WTC11 (cell line): ENCODE measurements at regions not wholly inside any gene's neighbourhood (a gene's known extent, or its start where the extent isn't known, plus 50 kb on each side); places are given as distances from the start of the nearest gene placed in this dataset.

Source experiments
- ATAC-seq: fragments of 200-7000 bp; cut with Tn5 transposase; 2 replicates; pipeline ENCODE4 v1.10.0; 2021; ENCODE audit warnings: mild to moderate bottlenecking, moderate library complexity
- CTCF ChIA-PET: fragments of 300-600 bp; sonication (Branson Sonifier 250); formaldehyde crosslinking; loops from one replicate; lab custom pipeline; 2021; ENCODE audit warnings: antibody characterized with exemption; lab: Charles Lee
- POLR2A ChIA-PET: fragments of 350-600 bp; sonication (Branson Sonifier 250); formaldehyde crosslinking; loops from one replicate; lab custom pipeline; 2021; ENCODE audit warnings: antibody characterized with exemption; lab: Charles Lee
- DNase-seq: peaks from one replicate; pipeline ENCODE4 v3.0.0; 2021; ENCODE audit warnings: low spot score
- H3K27ac Mint-ChIP-seq: 2 replicates; pipeline ENCODE4 v1.8.0; 2021; ENCODE audit warnings: mixed read lengths
- H3K27me3 Mint-ChIP-seq: 2 replicates; pipeline ENCODE4 v1.8.0; 2021; ENCODE audit warnings: low read depth, mild to moderate bottlenecking, moderate library complexity, mixed read lengths
- H3K36me3 Mint-ChIP-seq: 2 replicates; pipeline ENCODE4 v1.8.0; 2021; ENCODE audit warnings: mixed read lengths
- H3K4me1 Mint-ChIP-seq: 2 replicates; pipeline ENCODE4 v1.8.0; 2022; ENCODE audit warnings: mixed read lengths
- H3K4me3 Mint-ChIP-seq: 2 replicates; pipeline ENCODE4 v1.8.0; 2021; ENCODE audit warnings: mild to moderate bottlenecking, moderate library complexity, mixed read lengths
- H3K9me3 Mint-ChIP-seq: 2 replicates; pipeline ENCODE4 v1.8.0; 2021; ENCODE audit warnings: mixed read lengths
- ARID4B ChIP-seq: sonication (generic); formaldehyde crosslinking; IDR thresholded peaks from 2 replicates; pipeline ENCODE4 v1.8.0; 2023; ENCODE audit warnings: missing genetic modification reagents, mild to moderate bottlenecking, borderline replicate concordance
- E2F1 ChIP-seq: sonication (generic); formaldehyde crosslinking; IDR thresholded peaks from 2 replicates; pipeline ENCODE4 v1.8.0; 2022; ENCODE audit warnings: mild to moderate bottlenecking, missing genetic modification reagents
- ESRRA ChIP-seq: sonication (generic); formaldehyde crosslinking; IDR thresholded peaks from 2 replicates; pipeline ENCODE4 v1.8.1; 2022; ENCODE audit warnings: mild to moderate bottlenecking, missing genetic modification reagents, borderline replicate concordance
- FOXP4 ChIP-seq: sonication (generic); formaldehyde crosslinking; IDR thresholded peaks from 2 replicates; pipeline ENCODE4 v1.8.0; 2022; ENCODE audit warnings: mild to moderate bottlenecking, missing genetic modification reagents
- MLX ChIP-seq: sonication (generic); formaldehyde crosslinking; IDR thresholded peaks from 2 replicates; pipeline ENCODE4 v1.8.1; 2023; ENCODE audit warnings: mild to moderate bottlenecking, missing genetic modification reagents, moderate library complexity
- NFATC4 ChIP-seq: fragments of 250-450 bp; sonication (Bioruptor Pico); IDR thresholded peaks from 2 replicates; pipeline ENCODE4 v1.9.0; 2021; ENCODE audit warnings: mild to moderate bottlenecking
- NFE2L1 ChIP-seq: sonication (generic); formaldehyde crosslinking; IDR thresholded peaks from 2 replicates; pipeline ENCODE4 v1.8.1; 2023; ENCODE audit warnings: missing genetic modification reagents
- NR2C2 ChIP-seq: sonication (generic); formaldehyde crosslinking; IDR thresholded peaks from 2 replicates; pipeline ENCODE4 v1.8.0; 2022; ENCODE audit warnings: mild to moderate bottlenecking, missing genetic modification reagents
- PREB ChIP-seq: sonication (generic); formaldehyde crosslinking; IDR thresholded peaks from 2 replicates; pipeline ENCODE4 v1.8.1; 2022; ENCODE audit warnings: mild to moderate bottlenecking, missing genetic modification reagents, moderate library complexity, borderline replicate concordance
- RELA ChIP-seq: sonication (generic); formaldehyde crosslinking; IDR thresholded peaks from 2 replicates; pipeline ENCODE4 v1.8.1; 2022; ENCODE audit warnings: missing genetic modification reagents, mild to moderate bottlenecking, borderline replicate concordance
- SMAD3 ChIP-seq: sonication (generic); formaldehyde crosslinking; IDR thresholded peaks from 2 replicates; pipeline ENCODE4 v1.8.0; 2022; ENCODE audit warnings: missing genetic modification reagents, mild to moderate bottlenecking, borderline replicate concordance
- TEAD4 ChIP-seq: sonication (generic); formaldehyde crosslinking; IDR thresholded peaks from 2 replicates; pipeline ENCODE4 v1.8.0; 2022; ENCODE audit warnings: mild to moderate bottlenecking, missing genetic modification reagents
- ZBTB43 ChIP-seq: sonication (generic); formaldehyde crosslinking; IDR thresholded peaks from 2 replicates; pipeline ENCODE4 v1.8.1; 2023; ENCODE audit warnings: mild to moderate bottlenecking, missing genetic modification reagents
- ZNF121 ChIP-seq: sonication (generic); formaldehyde crosslinking; IDR thresholded peaks from 2 replicates; pipeline ENCODE4 v1.8.0; 2023; ENCODE audit warnings: missing genetic modification reagents
- ZNF219 ChIP-seq: sonication (generic); formaldehyde crosslinking; IDR thresholded peaks from 2 replicates; pipeline ENCODE4 v1.8.0; 2023; ENCODE audit warnings: missing genetic modification reagents, mild to moderate bottlenecking, borderline replicate concordance
- ZNF396 ChIP-seq: fragments of 250-450 bp; sonication (Bioruptor Pico); IDR thresholded peaks from 2 replicates; pipeline ENCODE4 v1.8.0; 2021; ENCODE audit warnings: mild to moderate bottlenecking, moderate library complexity, borderline replicate concordance
- ZNF512 ChIP-seq: sonication (generic); formaldehyde crosslinking; IDR thresholded peaks from 2 replicates; pipeline ENCODE4 v1.8.1; 2022; ENCODE audit warnings: missing genetic modification reagents, borderline replicate concordance
- ZNF671 ChIP-seq: fragments of 250-450 bp; sonication (Bioruptor Pico); IDR thresholded peaks from 2 replicates; pipeline ENCODE4 v1.8.0; 2021; ENCODE audit warnings: mild to moderate bottlenecking

- TF ChIP-seq E2F1 (CRISPR knock-in tag) (no peak), ZNF396 (CRISPR knock-in tag) (no peak)
Measured at GRCh38 chr2:120593921-120594686, 141.6 kb upstream of the GLI2 start (continued).

- POLR2A ChIA-PET: interaction anchor here (0.6 kb wide), 1 partner anchor 9 kb away, joined by 4 read pairs; no protein-coding TSS in a partner anchor
- no peak overlapping the region for H3K27ac Mint-ChIP-seq
- peak; percentile 59 for DNase-seq
- no peaks in the 10 kb centered on the region for H3K36me3 Mint-ChIP-seq
- peaks cover 41% of the 10 kb centered on the region for H3K4me1 Mint-ChIP-seq
- no peaks in the 10 kb centered on the region for H3K9me3 Mint-ChIP-seq
- CTCF ChIA-PET: interaction anchor here (0.9 to 2.7 kb wide), 5 partner anchors 8 to 81 kb away, joined by 3 to 20 read pairs (median 5); no protein-coding TSS in a partner anchor
- peaks cover 36% of the 10 kb centered on the region for H3K27me3 Mint-ChIP-seq
- H3K4me3 Mint-ChIP-seq: no peak overlapping the region
- ATAC-seq: peak; percentile 81
- no peak for TF ChIP-seq ZNF121 (CRISPR knock-in tag)
- no peak for TF ChIP-seq ZNF671 (CRISPR knock-in tag)
- TF ChIP-seq RELA (CRISPR knock-in tag): no peak
- TF ChIP-seq NR2C2 (CRISPR knock-in tag): no peak
- TF ChIP-seq ZNF512 (CRISPR knock-in tag): no peak
- TF ChIP-seq ESRRA (CRISPR knock-in tag): no peak
- TF ChIP-seq E2F1 (CRISPR knock-in tag): no peak
- no peak for TF ChIP-seq NFE2L1 (CRISPR knock-in tag)
- TF ChIP-seq TEAD4 (CRISPR knock-in tag): no peak
- TF ChIP-seq ZNF219 (CRISPR knock-in tag): no peak
- TF ChIP-seq NFATC4: no peak
- TF ChIP-seq MLX (CRISPR knock-in tag): no peak
- TF ChIP-seq PREB (CRISPR knock-in tag): no peak
- TF ChIP-seq ZBTB43: no peak
- no peak for TF ChIP-seq ARID4B (CRISPR knock-in tag)
- TF ChIP-seq FOXP4 (CRISPR knock-in tag): no peak
- no peak for TF ChIP-seq ZNF396 (CRISPR knock-in tag)
- TF ChIP-seq SMAD3: no peak
Measured at GRCh38 chr2:120594856-120595685, 140.6 kb upstream of the GLI2 start.
